ENCODE measurements at regions not wholly inside any gene's neighbourhood (a gene's known extent, or its start where the extent isn't known, plus 50 kb on each side); places are given as distances from the start of the nearest gene placed in this dataset.
A peak's percentile ranks its signal among the peaks of the same experiment; 100 is the strongest.

DNA sequence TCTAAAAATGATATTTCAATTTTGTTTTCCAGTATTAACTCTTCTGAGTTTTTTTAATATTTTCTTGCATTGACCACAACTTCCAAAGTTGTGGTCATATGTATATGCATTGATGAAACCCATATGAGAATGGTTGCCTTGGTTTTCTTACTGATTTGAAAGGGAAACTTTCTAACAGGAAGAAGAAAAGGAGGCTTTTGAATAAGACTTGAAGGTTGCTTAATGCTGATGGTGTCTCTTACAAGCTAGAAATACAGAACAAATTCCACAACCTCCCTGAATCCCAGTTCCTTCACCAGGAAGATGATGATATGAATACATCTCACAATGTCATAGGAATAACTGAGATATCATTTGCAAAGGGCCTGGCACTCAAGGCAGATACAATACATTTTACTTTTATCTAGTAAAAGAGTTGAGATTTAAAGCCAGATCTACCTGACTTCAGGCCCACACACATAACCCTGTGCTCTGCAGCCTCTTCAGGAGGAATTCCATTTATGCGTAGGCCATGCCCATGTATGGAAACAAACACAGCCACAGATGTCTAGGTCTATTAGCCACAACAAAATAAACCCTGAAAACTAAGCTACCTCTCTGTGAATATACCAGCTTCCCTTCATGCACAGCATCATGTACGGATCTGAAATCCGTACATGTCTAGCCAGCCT lies 165.4 kb upstream of the PLEKHG7 start:
- no peak for DNase-seq (ENCODE audit: low read depth)

DNA sequence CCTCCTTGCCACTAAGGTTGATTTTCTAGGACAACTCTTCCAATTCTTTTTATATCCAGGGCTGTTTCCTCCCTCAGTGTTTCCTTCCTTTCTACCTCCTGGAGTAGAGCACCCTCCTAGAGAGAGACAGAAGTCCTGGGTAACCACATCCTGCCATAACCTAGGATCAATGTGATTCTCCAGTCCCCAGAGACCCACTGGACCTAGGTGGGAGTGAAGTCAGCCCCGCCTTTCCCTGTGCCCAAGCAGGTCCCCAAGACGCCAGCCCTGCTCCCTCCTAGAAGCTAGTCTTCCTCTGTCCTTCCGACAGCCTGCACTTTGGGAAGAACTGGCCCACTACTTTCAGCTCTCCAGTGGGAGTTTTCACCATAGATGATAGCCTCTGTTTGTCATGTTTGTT lies 166.8 kb upstream of the PLEKHG7 start:
- DNase-seq (ENCODE audit: low read depth): no peak

DNA sequence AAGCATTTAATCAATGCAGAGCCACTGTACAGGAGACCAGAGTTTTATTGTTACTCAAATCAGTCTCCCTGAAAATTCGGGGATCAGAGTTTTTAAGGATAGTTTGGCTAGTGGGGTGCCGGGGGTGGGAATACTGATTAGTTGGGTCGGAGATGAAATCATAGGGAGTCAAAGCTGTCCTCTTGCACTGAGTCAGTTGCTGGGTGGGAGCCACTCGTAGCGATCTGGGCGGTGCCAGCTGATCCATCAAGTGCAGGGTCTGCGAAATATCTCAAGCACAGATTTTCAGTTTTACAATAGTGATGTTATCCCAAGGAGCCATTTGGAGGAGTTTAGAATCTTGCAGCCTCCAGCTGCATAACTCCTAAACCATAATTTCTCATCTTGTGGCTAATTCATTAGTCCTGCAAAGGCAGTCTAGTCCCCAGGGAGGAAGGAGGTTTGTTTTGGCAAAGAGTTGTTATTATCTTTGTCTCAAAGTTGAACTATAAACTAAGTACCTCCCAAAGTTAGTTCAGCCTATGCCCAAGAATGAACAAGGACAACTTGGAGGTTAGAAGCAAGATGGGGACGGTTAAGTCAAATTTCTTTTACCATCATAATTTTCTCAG lies 169.4 kb upstream of the PLEKHG7 start:
- DNase-seq (ENCODE audit: low read depth): no peak

DNA sequence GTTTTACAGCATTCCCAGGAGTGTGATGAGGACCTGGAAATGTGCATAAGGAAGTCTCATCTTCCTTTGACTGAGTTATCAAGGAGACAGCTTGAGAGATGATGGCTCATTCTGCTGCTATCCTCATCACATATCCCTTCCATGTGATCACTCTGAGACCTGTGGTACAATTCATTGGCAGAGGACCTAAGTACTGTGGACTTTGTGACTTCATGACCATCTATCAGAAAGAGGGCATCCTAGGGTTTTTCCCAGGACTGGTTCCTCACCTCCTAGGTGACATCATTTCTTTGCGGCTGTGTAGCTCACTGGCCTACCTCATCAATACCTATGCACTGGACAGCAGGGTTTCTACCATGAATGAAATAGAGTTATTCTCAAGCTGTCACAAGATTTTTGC lies 172.1 kb upstream of the PLEKHG7 start:
- no peak for DNase-seq (ENCODE audit: low read depth)

DNA sequence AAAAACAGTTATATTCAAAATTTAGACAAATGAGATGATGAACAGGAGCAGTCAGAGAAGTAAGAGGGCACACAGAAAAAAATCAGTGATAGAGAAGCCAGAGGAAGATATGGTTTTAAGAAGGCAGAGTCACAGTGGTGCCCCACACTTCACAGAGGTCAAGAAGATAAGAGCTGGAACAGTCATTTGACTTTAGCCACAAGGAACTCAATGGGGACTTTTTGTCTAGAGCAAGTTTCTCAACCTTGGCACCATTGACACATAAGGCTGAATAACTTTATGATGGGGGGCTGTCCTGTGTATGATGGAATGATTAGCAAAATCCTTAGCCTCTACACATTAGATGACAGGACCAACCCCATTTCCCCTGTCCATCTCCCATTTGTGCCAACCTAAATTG lies 172.8 kb upstream of the PLEKHG7 start:
- no peak for DNase-seq (ENCODE audit: low read depth)

DNA sequence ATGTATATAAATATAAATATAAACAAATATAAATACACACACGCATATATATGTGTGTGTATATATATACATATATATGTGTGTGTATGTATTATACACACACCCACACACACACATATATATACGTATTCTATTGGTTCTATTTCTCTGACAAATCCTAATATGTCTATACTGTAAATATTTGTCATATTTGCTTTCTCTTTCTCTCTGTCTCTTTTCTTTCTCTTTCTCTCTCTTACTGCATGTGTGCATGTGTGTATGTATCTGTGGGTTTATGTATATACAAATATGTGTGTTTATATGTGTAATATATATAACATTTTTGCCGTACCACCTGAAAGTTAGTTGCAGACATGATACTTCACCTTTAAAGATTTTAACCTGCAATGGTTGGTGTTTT lies 174.2 kb upstream of the PLEKHG7 start:
- DNase-seq (ENCODE audit: low read depth): no peak

DNA sequence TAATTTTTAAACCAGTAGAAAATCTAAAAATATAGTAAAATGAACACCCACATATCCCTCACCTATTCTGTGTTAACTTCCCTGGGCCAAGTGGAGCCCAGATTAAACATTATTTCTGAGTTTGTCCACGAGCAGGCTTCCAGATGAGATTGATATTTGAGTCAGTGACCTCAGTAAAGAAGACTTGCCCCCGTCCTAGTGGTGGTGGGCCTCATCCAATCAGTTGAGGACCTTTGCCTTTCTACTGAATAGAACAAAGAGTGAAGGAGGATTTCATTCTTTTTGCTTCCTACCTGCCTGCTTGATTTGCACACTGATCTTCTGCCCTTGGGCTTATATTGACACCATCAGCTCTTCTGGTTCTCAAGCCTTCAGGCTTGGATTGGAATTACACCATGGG lies 174.7 kb upstream of the PLEKHG7 start:
- no peak for DNase-seq (ENCODE audit: low read depth)

DNA sequence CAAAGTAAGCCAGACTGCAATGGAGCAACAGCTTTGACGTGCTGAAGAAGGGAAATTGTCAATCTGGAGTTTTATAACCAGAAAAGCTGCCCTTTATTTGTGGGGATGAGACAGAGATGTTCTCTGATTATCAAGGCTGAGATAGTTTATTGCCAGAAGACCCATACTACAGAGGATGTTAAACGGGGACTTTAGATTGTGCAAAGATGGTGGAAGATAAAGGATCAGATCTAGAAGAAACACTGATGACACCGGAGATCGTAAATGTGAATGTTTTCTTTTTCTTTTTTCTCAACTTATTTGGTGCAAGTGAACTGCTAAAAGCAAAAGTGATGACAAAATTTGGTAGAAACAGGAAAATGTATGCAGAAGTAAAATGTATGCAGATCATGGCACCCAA lies 178.3 kb upstream of the PLEKHG7 start:
- no peak for DNase-seq (ENCODE audit: low read depth)

DNA sequence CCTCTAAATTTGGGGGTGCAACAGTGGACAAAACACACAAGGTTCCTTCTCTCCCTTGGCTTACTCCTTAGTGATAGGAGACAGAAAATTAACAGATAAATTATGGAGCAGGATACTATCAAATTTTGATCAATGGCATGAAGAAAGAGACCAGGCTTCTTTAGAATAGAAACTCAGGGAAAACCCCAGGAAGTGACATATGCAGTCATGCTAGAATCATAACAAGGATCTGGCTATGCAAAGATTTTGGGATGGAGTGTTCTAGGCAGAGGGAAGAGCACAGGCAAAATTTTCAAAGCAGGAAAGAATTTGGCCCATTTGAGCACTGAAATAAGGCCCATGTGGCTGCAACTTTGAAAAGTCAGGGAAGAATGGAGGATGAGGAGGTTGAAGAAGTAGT lies 182.3 kb upstream of the PLEKHG7 start:
- no peak for DNase-seq (ENCODE audit: low read depth)

DNA sequence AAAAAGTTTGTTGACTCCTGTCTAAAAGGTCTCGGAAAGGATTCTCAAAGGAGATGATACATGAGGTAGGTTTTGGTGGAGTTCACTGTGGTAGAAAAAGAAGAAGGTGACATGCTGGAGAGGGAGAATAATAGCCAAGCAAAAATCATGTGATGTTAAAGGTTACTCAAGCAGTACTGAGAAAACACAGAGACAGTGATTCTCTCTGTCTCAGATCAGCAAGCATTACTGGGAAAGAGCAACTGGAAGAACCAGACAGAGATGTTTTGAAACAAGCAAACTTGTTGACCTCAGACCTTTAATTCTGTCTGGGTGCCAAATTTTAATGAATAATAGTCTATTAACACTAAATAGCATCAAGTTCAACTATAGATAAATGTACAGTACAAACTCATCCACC lies 183.5 kb upstream of the PLEKHG7 start:
- DNase-seq (ENCODE audit: low read depth): no peak

DNA sequence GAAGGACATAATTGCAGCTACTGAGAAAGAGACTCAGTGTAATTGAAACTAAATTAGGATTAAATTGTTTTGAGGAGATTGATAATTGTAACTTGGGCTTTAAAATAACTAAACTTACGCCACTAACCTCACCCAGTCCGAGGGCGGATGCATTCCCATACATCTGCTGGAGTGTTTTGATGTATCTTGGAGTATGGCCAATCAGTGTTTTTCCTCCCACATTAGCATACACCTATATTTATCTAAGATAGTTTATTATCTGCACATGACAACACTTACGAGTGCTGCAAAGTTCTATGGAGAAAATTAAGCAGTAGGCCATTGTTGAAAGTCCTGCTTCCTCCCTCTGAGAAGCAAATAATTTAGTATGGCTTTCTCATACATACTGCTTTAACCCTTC lies 184.7 kb upstream of the PLEKHG7 start:
- no peak for DNase-seq (ENCODE audit: low read depth)

DNA sequence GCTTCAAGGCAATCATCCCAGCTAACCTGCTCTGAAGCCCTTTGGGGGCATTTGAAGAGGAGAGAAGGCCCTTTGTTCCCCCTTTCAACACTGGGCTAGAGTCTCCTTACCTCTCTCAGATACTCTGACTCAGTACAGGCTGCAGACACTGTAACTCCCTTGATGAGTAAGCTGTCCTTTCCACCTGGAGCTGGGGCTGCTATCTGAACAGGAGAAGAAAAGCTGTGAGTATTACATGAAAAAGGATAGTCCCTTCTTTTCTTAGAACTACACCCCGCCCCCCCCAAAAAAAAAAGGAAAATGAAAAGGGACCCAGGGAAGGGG lies 186.6 kb upstream of the PLEKHG7 start:
- peak; percentile 58 for DNase-seq (ENCODE audit: low read depth)

DNA sequence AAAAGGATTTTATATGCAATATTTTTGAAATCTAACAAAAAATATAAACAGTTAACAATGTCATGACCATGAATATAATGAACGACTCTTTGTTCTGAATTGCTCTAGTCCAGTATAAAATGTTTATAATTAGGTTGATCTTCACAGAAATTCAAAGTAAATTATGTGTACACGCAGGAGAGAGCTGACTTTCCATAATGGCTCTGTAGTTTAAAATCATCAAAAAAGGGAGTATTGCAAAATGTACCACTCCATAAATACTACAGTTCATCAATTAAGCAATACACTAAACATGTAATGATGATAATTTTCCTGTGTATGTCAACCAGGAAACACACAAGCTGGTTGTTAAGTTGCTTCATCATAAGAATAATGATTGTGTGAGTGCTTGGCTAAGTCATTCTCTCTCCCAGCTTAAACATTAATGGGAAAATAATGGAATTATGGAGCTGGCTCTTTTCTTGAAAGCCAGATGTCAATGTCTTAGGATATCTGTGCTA lies 189.5 kb upstream of the PLEKHG7 start:
- no peak for DNase-seq (ENCODE audit: low read depth)

DNA sequence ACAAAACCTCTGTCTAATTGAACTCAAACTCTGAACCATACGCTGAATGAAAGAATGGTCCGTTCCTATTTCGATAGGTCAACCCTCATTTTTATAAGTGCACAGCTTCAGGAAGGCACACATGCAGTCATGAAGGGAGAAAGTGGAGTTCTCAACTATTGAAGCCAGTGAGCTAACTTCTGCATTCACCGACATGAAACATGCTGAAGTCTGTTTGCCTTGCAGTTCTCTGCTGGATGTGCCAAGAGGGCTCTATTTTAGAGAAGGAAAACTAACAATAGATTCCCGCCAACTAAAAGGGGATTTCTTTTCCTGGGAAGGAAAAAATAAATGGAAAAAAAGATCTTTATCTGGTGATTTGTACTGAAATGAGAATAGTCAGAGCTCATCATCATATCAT lies 191.0 kb upstream of the PLEKHG7 start:
- no peak for DNase-seq (ENCODE audit: low read depth)

DNA sequence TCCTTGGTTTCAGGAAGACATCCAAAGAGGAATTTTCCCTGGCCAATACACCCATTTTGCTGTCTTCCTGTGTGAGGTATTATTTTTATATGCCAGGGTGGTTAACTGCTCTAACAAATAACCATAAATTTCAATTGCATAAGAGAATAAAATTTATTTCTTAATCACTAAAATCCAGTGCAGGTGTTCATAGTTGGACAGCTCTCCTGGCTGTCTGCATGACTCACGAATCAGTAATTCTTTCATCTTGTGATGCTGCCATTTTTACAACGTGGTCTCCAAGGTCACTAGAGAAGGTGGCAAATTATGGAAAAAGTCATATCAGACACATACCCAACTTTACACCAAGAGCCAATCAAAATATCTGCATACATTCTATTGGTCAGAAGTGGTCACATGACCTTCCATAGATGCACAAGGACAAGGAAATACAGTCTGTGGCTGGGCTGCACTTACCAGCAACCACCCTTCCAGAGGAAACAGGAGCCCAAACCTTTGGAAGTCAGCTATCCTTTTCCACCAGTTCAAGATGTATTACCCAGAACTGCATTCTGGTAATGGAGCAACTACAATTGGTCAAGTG lies 193.5 kb upstream of the PLEKHG7 start:
- peak; percentile 32 for DNase-seq (ENCODE audit: low read depth)

DNA sequence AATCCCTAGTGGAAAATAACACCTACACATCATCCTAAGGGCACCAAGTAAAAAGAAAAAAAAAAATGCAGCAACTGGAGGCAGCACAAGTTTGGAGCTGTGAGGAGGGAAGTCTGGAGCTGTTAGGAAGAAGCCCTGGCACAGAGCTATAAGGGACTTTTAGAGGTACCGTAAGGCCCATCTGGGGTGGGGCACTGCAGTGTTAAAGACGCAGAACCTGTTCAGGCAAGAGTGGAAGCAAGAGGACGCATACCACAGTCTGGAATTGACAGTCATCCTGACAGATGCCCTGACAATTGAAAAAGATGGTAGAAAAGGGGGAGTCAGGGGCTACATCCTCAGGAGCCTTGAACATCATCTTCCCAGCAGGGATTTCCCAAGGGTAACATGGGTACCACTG lies 195.9 kb upstream of the PLEKHG7 start:
- no peak for DNase-seq (ENCODE audit: low read depth)

DNA sequence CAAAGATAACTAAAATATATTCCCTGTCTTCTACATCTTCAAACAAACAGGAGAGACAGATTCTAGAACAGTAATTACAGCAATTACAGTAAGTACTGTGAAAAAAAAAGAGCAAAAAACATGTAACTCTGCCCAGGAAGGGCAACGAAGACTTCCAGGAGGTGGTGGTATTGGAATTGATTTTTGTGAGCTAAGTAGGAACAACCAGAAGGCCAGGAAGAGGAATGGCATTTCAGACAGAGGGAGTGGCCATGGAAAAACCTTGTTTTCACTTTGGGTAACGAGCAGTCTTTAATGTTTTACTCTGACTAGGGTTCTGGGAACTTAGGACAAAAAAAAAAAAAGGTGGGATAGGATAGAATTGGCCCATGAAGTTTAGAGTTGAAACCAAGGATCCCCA lies 196.3 kb upstream of the PLEKHG7 start:
- DNase-seq (ENCODE audit: low read depth): peak; percentile 27

DNA sequence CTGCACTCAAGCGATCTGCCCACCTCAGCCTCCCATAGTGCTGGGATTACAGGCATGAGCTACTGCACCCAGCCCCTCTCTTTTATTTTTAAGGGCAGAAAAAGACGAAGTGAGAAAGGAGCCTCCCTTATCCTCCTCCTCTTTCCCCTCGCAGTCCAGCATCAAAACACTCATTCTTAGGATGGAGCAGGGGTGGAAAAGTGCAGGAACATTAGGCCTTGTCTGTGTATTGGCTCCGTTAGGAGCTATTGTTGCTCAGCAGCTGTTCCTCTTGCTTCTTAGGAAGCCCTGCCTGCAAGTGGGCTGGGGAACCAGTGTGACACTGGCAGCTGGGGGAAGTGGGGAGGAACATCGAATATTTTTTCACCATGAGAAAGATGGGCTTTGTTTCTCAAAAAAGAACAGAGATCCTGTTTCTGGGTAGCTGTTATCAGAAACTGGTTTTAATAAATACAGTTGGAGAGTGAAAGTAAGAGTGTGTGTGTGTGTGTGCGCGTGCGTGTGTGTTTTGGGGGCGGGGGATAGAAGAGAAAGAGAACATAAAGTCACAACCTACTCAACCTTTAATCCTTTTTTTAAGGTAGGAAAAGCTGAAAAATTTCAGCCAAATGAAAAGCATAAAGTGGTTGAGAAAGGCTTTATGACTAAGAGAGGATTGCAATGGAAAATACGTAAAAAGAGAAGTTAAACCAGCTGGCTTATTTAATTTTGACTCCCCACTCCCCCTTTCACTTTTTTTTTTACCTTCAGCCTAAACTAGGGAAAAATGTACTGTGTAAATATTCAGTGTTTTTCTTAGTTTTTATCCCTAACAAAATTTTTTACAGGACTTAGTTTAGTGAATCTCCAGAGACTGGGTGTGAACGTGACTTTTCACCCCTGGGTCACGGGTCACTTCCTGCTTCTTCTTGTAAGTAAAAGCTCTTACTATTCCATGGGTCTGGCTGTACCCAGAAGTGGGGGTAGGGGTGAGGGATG lies 197.2 kb upstream of the PLEKHG7 start:
- DNase-seq (ENCODE audit: low read depth): no peak

DNA sequence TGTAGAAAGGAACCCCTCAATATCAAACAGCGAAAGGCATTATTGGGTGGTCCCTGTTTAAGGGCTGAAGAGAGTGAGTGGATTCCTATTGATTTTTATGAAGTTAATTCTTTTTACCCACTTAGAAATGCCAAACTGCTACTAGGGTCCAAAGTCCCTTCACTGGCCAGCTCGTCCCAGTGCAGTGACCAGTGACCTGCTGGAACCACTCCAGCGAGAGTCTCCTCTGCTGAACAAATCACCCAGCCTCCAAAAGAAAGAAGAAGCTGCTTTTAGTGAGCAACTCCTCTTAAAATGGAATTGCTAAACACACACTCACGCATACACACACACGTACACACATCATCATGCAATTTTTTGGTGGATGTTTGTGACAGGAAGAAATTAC lies 198.2 kb upstream of the PLEKHG7 start:
- DNase-seq (ENCODE audit: low read depth): no peak

DNA sequence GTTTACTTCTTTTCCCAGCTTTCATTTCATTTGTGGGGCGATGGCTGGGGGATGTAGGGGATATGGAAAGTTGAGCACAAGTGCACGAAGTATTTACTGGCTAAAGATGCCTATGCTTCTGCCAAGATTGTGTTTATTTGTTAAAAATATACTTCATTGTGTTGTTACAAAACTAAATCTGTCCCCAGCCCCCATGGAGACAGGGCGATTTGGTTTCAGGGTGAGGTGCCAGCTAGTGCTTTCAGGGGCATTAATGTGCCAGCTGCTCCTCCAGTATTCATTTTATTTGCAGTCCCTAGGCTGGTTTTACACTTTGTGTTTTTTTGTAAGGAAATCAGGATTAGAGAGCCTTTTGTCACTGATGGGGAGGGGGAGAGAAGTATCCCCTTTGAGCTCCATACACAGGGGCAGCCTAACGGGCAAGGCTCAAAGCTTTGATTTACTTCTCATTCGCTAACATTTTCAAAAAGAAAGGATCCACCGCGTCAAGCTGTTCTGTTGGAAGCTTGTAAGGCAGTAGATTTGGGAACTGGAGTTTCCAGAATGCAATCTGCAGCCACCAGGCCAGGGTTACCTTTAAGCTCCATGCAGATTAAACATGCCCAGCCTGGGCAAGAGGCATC lies 198.7 kb upstream of the PLEKHG7 start:
- no peak for DNase-seq (ENCODE audit: low read depth)

All from HT1080 (cell line).